OCI-LY7 (cell line): ENCODE measurements at regions not wholly inside any gene's neighbourhood (a gene's known extent, or its start where the extent isn't known, plus 50 kb on each side); places are given as distances from the start of the nearest gene placed in this dataset.

Experiments
- BruUV-seq: library from RNA; stranded (reverse); fragments of 400-500 nt; replicated peaks from 2 replicates; lab custom pipeline; 2021; lab: Mats Ljungman, UMichigan
- CTCF ChIA-PET: fragments of 300-600 bp; sonication (Branson Sonifier 250); formaldehyde crosslinking; loops from one replicate; lab custom pipeline; 2022; ENCODE audit warnings: antibody characterized with exemption; ENCODE audit not compliant: unreplicated experiment; lab: Charles Lee
- POLR2A ChIA-PET: fragments of 300-600 bp; sonication (Branson Sonifier 250); formaldehyde crosslinking; loops from one replicate; lab custom pipeline; 2022; ENCODE audit warnings: antibody characterized with exemption; lab: Charles Lee
- DNase-seq: peaks from one replicate; pipeline ENCODE4 v3.0.0-alpha.2; 2015; ENCODE audit warnings: low spot score
- H2AFZ ChIP-seq: fragments of 200-600 bp; sonication (generic), shearing (Covaris generic); 2 replicates; pipeline ENCODE4 v1.6.1; 2014; ENCODE audit warnings: mild to moderate bottlenecking, antibody characterized with exemption, low read length, moderate library complexity
- H3K27ac ChIP-seq: fragments of 200-600 bp; sonication (generic); 2 replicates; pipeline ENCODE4 v1.5.1; 2014; ENCODE audit warnings: mixed run types, low read depth, mild to moderate bottlenecking, moderate library complexity, low read length, inconsistent platforms; ENCODE audit not compliant: poor library complexity, severe bottlenecking
- H3K36me3 ChIP-seq: fragments of 200-600 bp; sonication (generic); 2 replicates; pipeline ENCODE4 v1.6.1; 2014; ENCODE audit warnings: mild to moderate bottlenecking, antibody characterized with exemption, low read length, moderate library complexity, mixed read lengths; ENCODE audit not compliant: insufficient read depth
- H3K4me1 ChIP-seq: fragments of 200-600 bp; sonication (generic); 2 replicates; pipeline ENCODE4 v1.5.1; 2014; ENCODE audit warnings: mild to moderate bottlenecking, low read length; ENCODE audit not compliant: insufficient read depth, poor library complexity, severe bottlenecking
- H3K4me2 ChIP-seq: fragments of 200-600 bp; sonication (generic); 2 replicates; pipeline ENCODE4 v1.6.1; 2014; ENCODE audit warnings: mild to moderate bottlenecking, low read length
- H3K4me3 ChIP-seq: fragments of 200-600 bp; sonication (generic); 2 replicates; pipeline ENCODE4 v1.5.1; 2014; ENCODE audit warnings: mild to moderate bottlenecking, low read depth, low read length; ENCODE audit not compliant: poor library complexity, severe bottlenecking
- H3K79me2 ChIP-seq: fragments of 200-600 bp; sonication (generic); 2 replicates; pipeline ENCODE4 v1.6.1; 2016; ENCODE audit warnings: low read depth, mild to moderate bottlenecking, low read length, moderate library complexity, mixed read lengths; ENCODE audit not compliant: insufficient read depth
- H3K9me2 ChIP-seq: fragments of 200-600 bp; sonication (generic); 2 replicates; pipeline ENCODE4 v1.6.1; 2016; ENCODE audit warnings: mild to moderate bottlenecking, low read length, mixed read lengths; ENCODE audit not compliant: insufficient read depth
- H3K9me3 ChIP-seq: fragments of 200-600 bp; sonication (generic); 2 replicates; pipeline ENCODE4 v1.6.1; 2014; ENCODE audit warnings: mild to moderate bottlenecking, mixed run types, low read length, mixed read lengths
- H4K20me1 ChIP-seq: fragments of 200-600 bp; sonication (generic); 2 replicates; pipeline ENCODE4 v1.6.1; 2014; ENCODE audit warnings: mild to moderate bottlenecking, antibody characterized with exemption, low read length, moderate library complexity, mixed read lengths; ENCODE audit not compliant: insufficient read depth
- CTCF ChIP-seq: fragments of 200-600 bp; sonication (generic); conservative IDR thresholded peaks from 2 replicates; pipeline ENCODE4 v1.5.1; 2014; ENCODE audit warnings: mild to moderate bottlenecking, antibody characterized with exemption, low read length, moderate library complexity, mixed read lengths
- EZH2phosphoT487 ChIP-seq: fragments of 200-600 bp; sonication (generic); IDR thresholded peaks from 2 replicates; pipeline ENCODE4 v1.6.1; 2018; ENCODE audit warnings: low read depth, borderline replicate concordance, mild to moderate bottlenecking, mixed run types, antibody characterized with exemption, low read length, moderate library complexity, mixed read lengths
- intact Hi-C: fragments of 100-400 bp; cut with micrococcal nuclease; formaldehyde crosslinking; loops from one replicate; pipeline ENCODE4 v1.10.0; 2022; ENCODE audit not compliant: unreplicated experiment

- H3K9me3 ChIP-seq: no peaks in the 10 kb centered on the region
- no peaks in the 10 kb centered on the region for H3K36me3 ChIP-seq
- no peaks in the 10 kb centered on the region for H3K79me2 ChIP-seq
- no peaks in the 10 kb centered on the region for H4K20me1 ChIP-seq
- TF ChIP-seq EZH2phosphoT487 (no peak), CTCF (no peak)
- H3K27ac ChIP-seq: no peak overlapping the region
- intact Hi-C loops: no loop called here
- H3K4me1 ChIP-seq: no peaks in the 10 kb centered on the region
- BruUV-seq: no TSS peak
- POLR2A ChIA-PET: no interaction called here
- no peak overlapping the region for H2AFZ ChIP-seq
- DNase-seq: no peak
- no peak overlapping the region for H3K4me3 ChIP-seq
- CTCF ChIA-PET: no interaction called here
- H3K9me2 ChIP-seq: no peaks in the 10 kb centered on the region
- no peak overlapping the region for H3K4me2 ChIP-seq
These were observed 376.9 kb upstream of the IRX4 start for GRCh38 chr5:2259494-2260107.

GRCh38 chr5:2258861-2259260, 376.1 kb upstream of the IRX4 start:
- no peak for DNase-seq
- Histone ChIP-seq H3K4me3 (no peak overlapping the region), H3K9me3 (no peaks in the 10 kb centered on the region), H3K36me3 (no peaks in the 10 kb centered on the region), H3K4me2 (no peak overlapping the region), H3K4me1 (no peaks in the 10 kb centered on the region), H3K27ac (no peak overlapping the region), H2AFZ (no peak overlapping the region), H3K9me2 (no peaks in the 10 kb centered on the region), H4K20me1 (no peaks in the 10 kb centered on the region), H3K79me2 (no peaks in the 10 kb centered on the region)
- no TSS peak for BruUV-seq
- POLR2A ChIA-PET: no interaction called here
- no peak for TF ChIP-seq CTCF
- TF ChIP-seq EZH2phosphoT487: no peak
- intact Hi-C loops: no loop called here
- CTCF ChIA-PET: no interaction called here

- Histone ChIP-seq H3K9me3 (no peaks in the 10 kb centered on the region), H3K4me1 (no peaks in the 10 kb centered on the region), H3K4me2 (no peak overlapping the region), H3K9me2 (no peaks in the 10 kb centered on the region), H2AFZ (no peak overlapping the region), H3K4me3 (no peak overlapping the region), H3K36me3 (no peaks in the 10 kb centered on the region), H3K79me2 (no peaks in the 10 kb centered on the region), H4K20me1 (no peaks in the 10 kb centered on the region), H3K27ac (no peak overlapping the region)
- CTCF ChIA-PET: no interaction called here
- no peak for DNase-seq
- no TSS peak for BruUV-seq
- POLR2A ChIA-PET: no interaction called here
- intact Hi-C loops: no loop called here
- TF ChIP-seq EZH2phosphoT487: no peak
- no peak for TF ChIP-seq CTCF
These were observed 374.9 kb upstream of the IRX4 start for GRCh38 chr5:2257326-2258244.
